ENCODE measurements at regions not wholly inside any gene's neighbourhood (a gene's known extent, or its start where the extent isn't known, plus 50 kb on each side); places are given as distances from the start of the nearest gene placed in this dataset.

- DNase-seq, result no peak
Measured at GRCh38 chr2:126748188-126748760, 92.3 kb downstream of the GYPC start.

GRCh38 chr2:126748929-126749518, 93.1 kb downstream of the GYPC start:
- DNase-seq, result no peak

DNA sequence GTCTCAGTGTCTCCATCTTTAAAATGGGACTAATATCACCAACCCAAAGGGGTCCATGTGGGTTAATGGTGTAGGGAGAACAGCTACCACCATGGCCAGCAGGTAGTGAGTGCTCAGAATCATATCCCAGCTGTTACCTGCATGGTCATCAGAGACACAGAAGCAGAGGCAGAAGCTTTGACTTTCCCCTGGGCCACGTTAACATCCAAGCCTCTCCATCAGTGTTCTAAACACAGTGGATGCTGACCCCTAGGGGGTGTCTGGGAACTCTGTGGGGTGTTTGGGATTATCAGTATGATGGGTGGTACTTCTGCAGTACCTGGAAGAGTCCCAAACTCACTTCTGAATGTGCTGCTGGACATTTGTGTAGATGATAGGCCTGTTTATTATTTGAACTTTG, 93.6 kb downstream of the GYPC start:
- no peak for DNase-seq

- DNase-seq, result no peak
Measured at GRCh38 chr2:126750506-126750905, 94.5 kb downstream of the GYPC start.

- no peak for DNase-seq
Measured at GRCh38 chr2:126751477-126751876, 95.5 kb downstream of the GYPC start.

- no peak for DNase-seq
Measured at GRCh38 chr2:126752876-126753275, 96.9 kb downstream of the GYPC start.

GRCh38 chr2:126753501-126754212, 97.7 kb downstream of the GYPC start:
- no peak for DNase-seq

DNA sequence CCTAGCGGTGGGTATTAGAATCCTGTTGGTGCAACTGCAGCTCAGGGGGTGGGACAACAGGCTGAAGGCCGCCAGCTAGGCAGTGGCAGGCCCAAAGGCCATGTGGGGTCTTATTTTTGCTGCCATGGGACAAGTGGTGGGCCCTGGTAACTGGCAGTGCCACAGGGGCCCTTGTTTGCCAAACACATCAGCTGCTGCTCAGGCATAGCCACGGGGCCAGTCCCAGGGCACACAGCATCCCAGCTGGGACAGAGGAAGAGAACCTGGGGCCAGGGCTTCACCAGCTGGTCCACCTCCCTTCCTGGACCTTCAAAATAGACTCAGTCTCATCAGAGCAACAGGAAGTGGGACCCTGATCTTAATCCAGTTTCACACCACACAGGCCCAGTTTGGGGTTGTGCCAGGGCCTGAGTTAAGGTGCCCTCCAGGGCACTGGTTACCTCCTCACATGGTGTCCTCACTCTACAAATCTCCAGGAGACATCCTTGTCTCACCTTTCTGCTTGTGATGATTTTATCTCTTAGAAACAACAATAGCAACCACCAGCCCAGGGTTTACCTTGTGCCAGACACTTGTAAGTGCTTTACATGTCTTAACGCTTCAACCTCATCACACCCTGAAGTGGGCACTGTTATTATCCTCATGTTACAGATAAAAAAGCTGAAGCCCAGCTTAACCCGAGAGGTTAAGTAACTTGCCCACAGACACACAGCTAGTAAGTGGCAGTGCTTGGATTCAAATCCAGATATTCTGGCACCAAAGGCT, 98.5 kb downstream of the GYPC start:
- DNase-seq, result no peak

- no peak for DNase-seq
Measured at GRCh38 chr2:126756125-126756524, 100.2 kb downstream of the GYPC start.

- no peak for DNase-seq
Measured at GRCh38 chr2:126761256-126761980, 105.5 kb downstream of the GYPC start.

- peak; percentile 16 for DNase-seq
Measured at GRCh38 chr2:126761981-126762878, 106.3 kb downstream of the GYPC start.

- DNase-seq, result no peak
Measured at GRCh38 chr2:126764686-126765265, 108.8 kb downstream of the GYPC start.

GRCh38 chr2:126765395-126765794, 109.4 kb downstream of the GYPC start:
- DNase-seq, result no peak

GRCh38 chr2:126766295-126766968, 110.5 kb downstream of the GYPC start:
- no peak for DNase-seq

- no peak for DNase-seq
Measured at GRCh38 chr2:126766969-126767296, 111.0 kb downstream of the GYPC start.

DNA sequence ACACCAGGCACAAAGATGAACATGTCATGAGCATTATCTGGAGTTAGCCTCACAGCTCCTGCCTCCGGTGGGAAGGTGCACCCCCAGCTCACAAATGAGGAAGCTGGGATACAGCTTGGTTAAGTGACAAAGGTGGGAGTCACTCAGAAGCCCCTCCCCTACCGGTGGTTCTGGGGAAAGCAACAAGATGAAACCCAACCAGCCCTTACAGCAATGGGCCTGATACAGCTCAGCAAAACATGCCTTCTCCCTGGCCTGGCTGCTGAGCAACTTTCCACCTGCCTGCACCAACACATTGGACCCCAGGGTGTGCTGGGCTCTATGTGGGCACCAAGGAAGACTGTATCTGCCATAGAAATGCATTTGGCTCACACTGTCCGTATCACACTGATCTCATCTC, 113.2 kb downstream of the GYPC start:
- no peak for DNase-seq

- no peak for DNase-seq
Measured at GRCh38 chr2:126770466-126770865, 114.5 kb downstream of the GYPC start.

- DNase-seq, result no peak
Measured at GRCh38 chr2:126771094-126771493, 115.1 kb downstream of the GYPC start.

GRCh38 chr2:126771501-126772195, 115.7 kb downstream of the GYPC start:
- no peak for DNase-seq

DNA sequence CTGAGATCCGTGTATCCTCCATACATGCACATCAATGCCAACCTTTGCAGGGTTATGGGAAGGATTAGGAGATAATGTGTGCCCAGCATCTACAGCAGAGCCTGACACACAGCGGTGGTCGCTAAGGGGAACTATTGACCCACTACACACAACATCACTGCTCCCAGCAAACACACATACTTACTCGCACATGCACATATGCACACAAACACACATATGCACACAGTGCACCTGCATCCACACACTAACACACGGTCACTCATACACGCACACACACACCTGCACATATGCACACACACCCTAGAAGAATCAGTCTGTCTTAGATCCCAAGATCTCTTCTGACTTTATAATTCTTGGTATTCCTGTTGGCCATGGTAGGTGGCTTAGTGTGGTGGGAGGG, 118.3 kb downstream of the GYPC start:
- no peak for DNase-seq
